Keratinocyte (primary cell): ENCODE measurements at regions not wholly inside any gene's neighbourhood (a gene's known extent, or its start where the extent isn't known, plus 50 kb on each side); places are given as distances from the start of the nearest gene placed in this dataset.

ENCODE experiments used
- DNase-seq: peaks from one replicate; pipeline ENCODE4 v3.0.0-alpha.2; 2011; ENCODE audit warnings: low read depth, missing footprints, low spot score
- FAIRE-seq: peaks from 2 replicates; lab custom pipeline; 2011; peaks lifted over from hg19 to GRCh38; lab: Jason Lieb, UNC
- H2AFZ ChIP-seq: 2 replicates; pipeline ENCODE4 v1.6.0; 2012; ENCODE audit warnings: low read length, control low read depth, inconsistent platforms; ENCODE audit not compliant: control insufficient read depth
- H3K27ac ChIP-seq: 2 replicates; pipeline ENCODE4 v1.5.1; 2011; ENCODE audit warnings: low read length; ENCODE audit not compliant: control insufficient read depth, insufficient read depth
- H3K27me3 ChIP-seq: 3 replicates; pipeline ENCODE4 v1.6.0; 2011; ENCODE audit warnings: low read length; ENCODE audit not compliant: control insufficient read depth, insufficient read depth; ENCODE audit errors: extremely low read depth
- H3K36me3 ChIP-seq, 2 experiments: 2 replicates in 1 of 2; 3 replicates in 1 of 2; pipeline ENCODE4 v1.5.1; 2011; ENCODE audit warnings: low read length in 2 of 2, mild to moderate bottlenecking in 1 of 2; ENCODE audit not compliant: control insufficient read depth in 2 of 2, insufficient read depth in 2 of 2; ENCODE audit errors: extremely low read depth in 1 of 2
- H3K4me1 ChIP-seq: 3 replicates; pipeline ENCODE4 v1.5.1; 2011; ENCODE audit warnings: low read length; ENCODE audit not compliant: control insufficient read depth, insufficient read depth; ENCODE audit errors: extremely low read depth
- H3K4me2 ChIP-seq: 3 replicates; pipeline ENCODE4 v1.6.0; 2011; ENCODE audit warnings: low read depth, low read length; ENCODE audit not compliant: control insufficient read depth, insufficient read depth; ENCODE audit errors: extremely low read depth
- H3K4me3 ChIP-seq, 3 experiments: fragments of 200-600 bp in 1 of 3; sonication (generic) in 1 of 3; 2 replicates in 2 of 3; 3 replicates in 1 of 3; pipeline ENCODE4 v1.5.1; 2011 to 2016; ENCODE audit warnings: low read length in 3 of 3, mild to moderate bottlenecking in 3 of 3, control low read depth in 2 of 3, inconsistent platforms in 1 of 3, low read depth in 1 of 3, mixed read lengths in 1 of 3, mixed run types in 1 of 3, moderate library complexity in 1 of 3; ENCODE audit not compliant: control insufficient read depth in 2 of 3, insufficient read depth in 2 of 3; ENCODE audit errors: extremely low read depth in 1 of 3
- H3K79me2 ChIP-seq: 2 replicates; pipeline ENCODE4 v1.6.0; 2012; ENCODE audit warnings: low read length; ENCODE audit not compliant: control insufficient read depth, insufficient read depth
- H3K9ac ChIP-seq: 3 replicates; pipeline ENCODE4 v1.6.0; 2011; ENCODE audit warnings: low read length; ENCODE audit not compliant: control insufficient read depth, insufficient read depth; ENCODE audit errors: extremely low read depth
- H3K9me1 ChIP-seq: 3 replicates; pipeline ENCODE4 v1.6.0; 2011; ENCODE audit warnings: low read length; ENCODE audit not compliant: control insufficient read depth, insufficient read depth; ENCODE audit errors: extremely low read depth
- H3K9me3 ChIP-seq: 2 replicates; pipeline ENCODE4 v1.5.1; 2012; ENCODE audit warnings: low read depth, low read length; ENCODE audit not compliant: control insufficient read depth
- H4K20me1 ChIP-seq: 3 replicates; pipeline ENCODE4 v1.6.0; 2011; ENCODE audit warnings: low read length; ENCODE audit not compliant: control insufficient read depth, insufficient read depth; ENCODE audit errors: extremely low read depth
- EZH2 ChIP-seq: IDR thresholded peaks from one replicate; pipeline ENCODE4 v1.6.1; 2012; ENCODE audit warnings: inconsistent platforms, mild to moderate bottlenecking, low read length, moderate library complexity
- dilution Hi-C: fragments of 300-500 bp; cut with MboI; formaldehyde crosslinking; loops from one replicate; pipeline ENCODE4 v1.7.0; 2020; ENCODE audit warnings: low sequenced_read_pairs; ENCODE audit not compliant: extremely low pct_ligation_motif_present
- TF ChIP-seq, protein P1 (sequence below), 3 experiments: IDR thresholded peaks in 1 of 3; conservative IDR thresholded peaks in 1 of 3; optimal IDR thresholded peaks in 1 of 3; 2 replicates in 2 of 3; 3 replicates in 1 of 3; pipeline versions ENCODE3 to v1.5.1; 2011; ENCODE audit warnings: low read length in 3 of 3, mild to moderate bottlenecking in 3 of 3, moderate library complexity in 2 of 3, control low read depth in 1 of 3, inconsistent platforms in 1 of 3; ENCODE audit not compliant: insufficient read depth in 2 of 3; ENCODE audit errors: extremely low read depth in 1 of 3

DNA sequence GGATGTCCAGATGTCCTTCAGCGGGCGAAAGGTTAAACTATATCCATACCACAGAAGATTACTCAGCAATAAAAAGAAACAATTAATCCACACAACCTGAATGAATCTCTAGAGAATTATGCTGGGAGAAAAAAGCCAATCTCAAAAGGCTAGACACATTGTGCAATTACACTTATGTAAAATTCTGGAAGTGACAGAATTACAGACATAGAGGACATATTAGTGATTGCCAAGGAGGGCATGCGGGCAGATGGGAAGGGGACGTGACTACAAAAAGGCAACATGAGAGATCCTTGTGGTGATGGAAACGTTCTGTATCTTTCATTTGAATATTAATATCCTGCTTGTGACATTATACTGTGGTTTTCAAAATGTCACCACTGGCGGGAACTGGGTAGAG, 103.5 kb upstream of the BMAL1 start:
- H3K9me3 ChIP-seq, result no peaks in the 10 kb centered on the region
- no peak overlapping the region for H3K4me3 ChIP-seq
- no peak overlapping the region for H2AFZ ChIP-seq
- dilution Hi-C loops, result loop anchor here (25.0 kb wide), 1 partner anchor 187 kb away; no protein-coding TSS in a partner anchor
- TF ChIP-seq EZH2, result no peak
- TF ChIP-seq, protein P1, sequence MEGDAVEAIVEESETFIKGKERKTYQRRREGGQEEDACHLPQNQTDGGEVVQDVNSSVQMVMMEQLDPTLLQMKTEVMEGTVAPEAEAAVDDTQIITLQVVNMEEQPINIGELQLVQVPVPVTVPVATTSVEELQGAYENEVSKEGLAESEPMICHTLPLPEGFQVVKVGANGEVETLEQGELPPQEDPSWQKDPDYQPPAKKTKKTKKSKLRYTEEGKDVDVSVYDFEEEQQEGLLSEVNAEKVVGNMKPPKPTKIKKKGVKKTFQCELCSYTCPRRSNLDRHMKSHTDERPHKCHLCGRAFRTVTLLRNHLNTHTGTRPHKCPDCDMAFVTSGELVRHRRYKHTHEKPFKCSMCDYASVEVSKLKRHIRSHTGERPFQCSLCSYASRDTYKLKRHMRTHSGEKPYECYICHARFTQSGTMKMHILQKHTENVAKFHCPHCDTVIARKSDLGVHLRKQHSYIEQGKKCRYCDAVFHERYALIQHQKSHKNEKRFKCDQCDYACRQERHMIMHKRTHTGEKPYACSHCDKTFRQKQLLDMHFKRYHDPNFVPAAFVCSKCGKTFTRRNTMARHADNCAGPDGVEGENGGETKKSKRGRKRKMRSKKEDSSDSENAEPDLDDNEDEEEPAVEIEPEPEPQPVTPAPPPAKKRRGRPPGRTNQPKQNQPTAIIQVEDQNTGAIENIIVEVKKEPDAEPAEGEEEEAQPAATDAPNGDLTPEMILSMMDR (optimal IDR thresholded peaks at IDR 0.05 in 1 of 3, IDR thresholded peaks at IDR 0.05 in 1 of 3, conservative IDR thresholded peaks at IDR 0.05 in 1 of 3; ENCODE audit: extremely low read depth in 1 of 3, insufficient read depth in 2 of 3, low read length in 3 of 3), result no peak
- peaks cover 9% of the 10 kb centered on the region for H3K4me1 ChIP-seq
- DNase-seq, result no peak
- no peaks in the 10 kb centered on the region for H3K27me3 ChIP-seq
- no peak overlapping the region for H3K27ac ChIP-seq
- no peak for FAIRE-seq
- no peaks in the 10 kb centered on the region for H3K79me2 ChIP-seq
- no peaks in the 10 kb centered on the region for H3K9me1 ChIP-seq
- no peaks in the 10 kb centered on the region for H4K20me1 ChIP-seq
- H3K36me3 ChIP-seq, result no peaks in the 10 kb centered on the region
- H3K4me2 ChIP-seq, result no peak overlapping the region
- no peak overlapping the region for H3K9ac ChIP-seq

DNA sequence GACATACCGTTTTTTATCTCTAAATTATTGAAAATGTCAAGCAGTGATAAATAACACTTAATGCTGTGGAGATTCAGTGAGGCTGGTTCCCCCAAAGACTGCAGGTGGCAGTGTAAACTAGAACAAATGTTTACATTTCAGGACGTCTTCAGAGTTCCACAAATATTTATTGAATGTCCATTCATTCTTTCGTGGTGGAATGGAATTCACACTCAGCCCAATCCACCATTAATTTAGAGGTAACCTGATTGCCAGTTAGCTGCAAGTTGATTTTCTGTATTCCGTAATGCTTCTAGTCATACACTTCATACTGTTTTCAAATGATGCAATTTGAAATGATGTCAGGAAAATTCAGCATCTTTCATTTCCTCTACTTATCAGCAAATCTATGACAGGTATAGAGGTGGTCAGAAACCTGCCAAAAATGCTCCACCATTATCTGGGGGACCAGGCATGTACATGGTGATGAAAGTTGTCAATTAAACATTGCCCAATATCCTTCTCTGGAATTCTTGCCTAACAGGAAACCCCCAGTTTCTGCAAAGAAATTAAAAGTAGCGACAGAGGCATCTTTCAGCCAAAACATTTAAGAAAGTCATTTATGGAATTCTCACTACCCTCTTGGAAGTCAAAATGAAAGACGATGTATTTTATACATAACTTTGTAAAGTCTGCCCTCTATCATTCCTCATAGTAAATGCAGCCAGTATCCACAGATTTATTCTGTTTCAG, 94.3 kb upstream of the BMAL1 start:
- Histone ChIP-seq H3K9me1 (no peaks in the 10 kb centered on the region), H3K9me3 (no peaks in the 10 kb centered on the region), H3K27ac (no peak overlapping the region), H3K27me3 (no peaks in the 10 kb centered on the region), H3K79me2 (no peaks in the 10 kb centered on the region), H3K4me3 (peak overlapping the region in 2 of 3 experiments; percentile 23 to 34), H2AFZ (peak overlapping the region; percentile 17), H3K4me1 (peaks cover 7% of the 10 kb centered on the region), H3K4me2 (peak overlapping the region; percentile 68), H3K36me3 (no peaks in the 10 kb centered on the region), H4K20me1 (no peaks in the 10 kb centered on the region), H3K9ac (no peak overlapping the region)
- DNase-seq (no peak), FAIRE-seq (peak; percentile 51)
- no peak for TF ChIP-seq EZH2
- TF ChIP-seq, protein P1 (optimal IDR thresholded peaks at IDR 0.05 in 1 of 3, IDR thresholded peaks at IDR 0.05 in 1 of 3, conservative IDR thresholded peaks at IDR 0.05 in 1 of 3; ENCODE audit: extremely low read depth in 1 of 3, insufficient read depth in 2 of 3, low read length in 3 of 3), result peak; percentile 38 to 49 (median 40)
- dilution Hi-C loops, result no loop called here
